ENCODE measurements at regions not wholly inside any gene's neighbourhood (a gene's known extent, or its start where the extent isn't known, plus 50 kb on each side); places are given as distances from the start of the nearest gene placed in this dataset.

- no peaks in the 10 kb centered on the region for H3K27me3 ChIP-seq (replicated peaks; ENCODE audit: control insufficient read depth, insufficient read depth, low read length)
- no peaks in the 10 kb centered on the region for H3K4me1 ChIP-seq
- Mint-ChIP-seq H3K27me3 (ENCODE audit: insufficient read depth, unreplicated experiment) (no peaks in the 10 kb centered on the region), H3K4me1 (ENCODE audit: low read depth, unreplicated experiment) (no peaks in the 10 kb centered on the region), H3K9me3 (ENCODE audit: unreplicated experiment) (no peaks in the 10 kb centered on the region), H3K36me3 (ENCODE audit: insufficient read depth, unreplicated experiment) (peaks cover 5% of the 10 kb centered on the region), H3K27ac (ENCODE audit: unreplicated experiment) (no peak overlapping the region), H3K4me3 (ENCODE audit: unreplicated experiment) (no peak overlapping the region)
- CTCF ChIA-PET: no interaction called here
- intact Hi-C loops (cut with micrococcal nuclease; ENCODE audit: unreplicated experiment): no loop called here
- POLR2A ChIA-PET: no interaction called here
- TF ChIP-seq, protein P1, sequence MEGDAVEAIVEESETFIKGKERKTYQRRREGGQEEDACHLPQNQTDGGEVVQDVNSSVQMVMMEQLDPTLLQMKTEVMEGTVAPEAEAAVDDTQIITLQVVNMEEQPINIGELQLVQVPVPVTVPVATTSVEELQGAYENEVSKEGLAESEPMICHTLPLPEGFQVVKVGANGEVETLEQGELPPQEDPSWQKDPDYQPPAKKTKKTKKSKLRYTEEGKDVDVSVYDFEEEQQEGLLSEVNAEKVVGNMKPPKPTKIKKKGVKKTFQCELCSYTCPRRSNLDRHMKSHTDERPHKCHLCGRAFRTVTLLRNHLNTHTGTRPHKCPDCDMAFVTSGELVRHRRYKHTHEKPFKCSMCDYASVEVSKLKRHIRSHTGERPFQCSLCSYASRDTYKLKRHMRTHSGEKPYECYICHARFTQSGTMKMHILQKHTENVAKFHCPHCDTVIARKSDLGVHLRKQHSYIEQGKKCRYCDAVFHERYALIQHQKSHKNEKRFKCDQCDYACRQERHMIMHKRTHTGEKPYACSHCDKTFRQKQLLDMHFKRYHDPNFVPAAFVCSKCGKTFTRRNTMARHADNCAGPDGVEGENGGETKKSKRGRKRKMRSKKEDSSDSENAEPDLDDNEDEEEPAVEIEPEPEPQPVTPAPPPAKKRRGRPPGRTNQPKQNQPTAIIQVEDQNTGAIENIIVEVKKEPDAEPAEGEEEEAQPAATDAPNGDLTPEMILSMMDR (IDR thresholded peaks at IDR 0.05; ENCODE audit: insufficient read depth in 1 of 2, low read depth in 1 of 2, low read length in 1 of 2, severe bottlenecking in 1 of 2, unreplicated experiment in 1 of 2): no peak
- no peaks in the 10 kb centered on the region for H3K9me3 ChIP-seq
- DNase-seq: no peak
- no peak overlapping the region for H3K4me3 ChIP-seq (ENCODE audit: low read depth, low read length)
- no TSS peak for BruUV-seq (replicated peaks)
- H3K36me3 ChIP-seq (ENCODE audit: control insufficient read depth, insufficient read depth, low read length): no peaks in the 10 kb centered on the region
These were observed 173.1 kb downstream of the HSD17B3 start for GRCh38 chr9:96128880-96129279.

- Histone ChIP-seq H3K4me3 (ENCODE audit: low read depth, low read length) (no peak overlapping the region), H3K4me1 (no peaks in the 10 kb centered on the region), H3K9me3 (no peaks in the 10 kb centered on the region), H3K27me3 (replicated peaks; ENCODE audit: control insufficient read depth, insufficient read depth, low read length) (no peaks in the 10 kb centered on the region), H3K36me3 (ENCODE audit: control insufficient read depth, insufficient read depth, low read length) (no peaks in the 10 kb centered on the region)
- Mint-ChIP-seq H3K4me3 (ENCODE audit: unreplicated experiment) (no peak overlapping the region), H3K27me3 (ENCODE audit: insufficient read depth, unreplicated experiment) (no peaks in the 10 kb centered on the region), H3K9me3 (ENCODE audit: unreplicated experiment) (peaks cover 3% of the 10 kb centered on the region), H3K4me1 (ENCODE audit: low read depth, unreplicated experiment) (no peaks in the 10 kb centered on the region), H3K27ac (ENCODE audit: unreplicated experiment) (no peak overlapping the region), H3K36me3 (ENCODE audit: insufficient read depth, unreplicated experiment) (peaks cover 5% of the 10 kb centered on the region)
- no peak for DNase-seq
- intact Hi-C loops (cut with micrococcal nuclease; ENCODE audit: unreplicated experiment): no loop called here
- no TSS peak for BruUV-seq (replicated peaks)
- CTCF ChIA-PET: no interaction called here
- POLR2A ChIA-PET: no interaction called here
- TF ChIP-seq, protein P1 (IDR thresholded peaks at IDR 0.05; ENCODE audit: insufficient read depth in 1 of 2, low read depth in 1 of 2, low read length in 1 of 2, severe bottlenecking in 1 of 2, unreplicated experiment in 1 of 2): no peak
These were observed 175.6 kb downstream of the HSD17B3 start for GRCh38 chr9:96126321-96126881.

GRCh38 chr9:96125624-96126023, 176.4 kb downstream of the HSD17B3 start:
- H3K4me3 ChIP-seq (ENCODE audit: low read depth, low read length): no peak overlapping the region
- CTCF ChIA-PET: no interaction called here
- Mint-ChIP-seq H3K27me3 (ENCODE audit: insufficient read depth, unreplicated experiment) (no peaks in the 10 kb centered on the region), H3K4me3 (ENCODE audit: unreplicated experiment) (no peak overlapping the region), H3K27ac (ENCODE audit: unreplicated experiment) (no peak overlapping the region), H3K36me3 (ENCODE audit: insufficient read depth, unreplicated experiment) (no peaks in the 10 kb centered on the region), H3K4me1 (ENCODE audit: low read depth, unreplicated experiment) (no peaks in the 10 kb centered on the region), H3K9me3 (ENCODE audit: unreplicated experiment) (peaks cover 11% of the 10 kb centered on the region)
- intact Hi-C loops (cut with micrococcal nuclease; ENCODE audit: unreplicated experiment): no loop called here
- H3K36me3 ChIP-seq (ENCODE audit: control insufficient read depth, insufficient read depth, low read length): no peaks in the 10 kb centered on the region
- DNase-seq: no peak
- BruUV-seq (replicated peaks): no TSS peak
- no peaks in the 10 kb centered on the region for H3K27me3 ChIP-seq (replicated peaks; ENCODE audit: control insufficient read depth, insufficient read depth, low read length)
- no peaks in the 10 kb centered on the region for H3K9me3 ChIP-seq
- H3K4me1 ChIP-seq: no peaks in the 10 kb centered on the region
- POLR2A ChIA-PET: no interaction called here
- TF ChIP-seq, protein P1 (IDR thresholded peaks at IDR 0.05; ENCODE audit: insufficient read depth in 1 of 2, low read depth in 1 of 2, low read length in 1 of 2, severe bottlenecking in 1 of 2, unreplicated experiment in 1 of 2): no peak

Measured in Caco-2 (cell line).